ENCODE measurements at regions not wholly inside any gene's neighbourhood (a gene's known extent, or its start where the extent isn't known, plus 50 kb on each side); places are given as distances from the start of the nearest gene placed in this dataset.
"Not testable (repeated sequence)": the region's sequence is repeated elsewhere in the genome, so short reads cannot be mapped to it uniquely, and the experiment has no call there.

- no peak for DNase-seq (ENCODE audit: low spot score)
These were observed 104.9 kb upstream of the SPATA12 start for GRCh38 chr3:56955492-56956111.

GRCh38 chr3:56954125-56954524, 106.3 kb upstream of the SPATA12 start:
- no peak for DNase-seq (ENCODE audit: low spot score)

GRCh38 chr3:56952846-56953245, 107.6 kb upstream of the SPATA12 start:
- DNase-seq (ENCODE audit: low spot score), result no peak

DNA sequence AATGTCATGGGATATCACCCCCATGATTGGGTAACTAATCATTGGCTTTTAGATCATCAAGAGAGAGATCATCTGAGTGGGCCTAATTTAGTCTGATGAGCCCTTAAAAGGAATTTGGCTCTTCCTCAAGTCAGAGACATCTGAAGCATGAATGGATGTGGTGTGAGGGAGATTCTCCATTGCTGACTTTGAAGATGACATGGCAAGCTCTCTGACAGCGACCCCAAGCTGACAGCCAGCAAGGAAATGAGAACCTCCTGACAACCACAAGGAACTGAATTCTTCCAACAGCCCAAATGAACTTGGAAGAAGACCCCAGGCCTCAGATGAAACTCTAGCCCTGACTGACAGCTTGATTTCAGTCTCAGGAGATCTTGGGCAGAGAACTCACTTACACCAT, 108.4 kb upstream of the SPATA12 start:
- no peak for DNase-seq (ENCODE audit: low spot score)

- no peak for DNase-seq (ENCODE audit: low spot score)
These were observed 109.1 kb upstream of the SPATA12 start for GRCh38 chr3:56951366-56951765.

- DNase-seq (ENCODE audit: low spot score), result not testable (repeated sequence)
These were observed 115.1 kb upstream of the SPATA12 start for GRCh38 chr3:56945378-56945777.

DNA sequence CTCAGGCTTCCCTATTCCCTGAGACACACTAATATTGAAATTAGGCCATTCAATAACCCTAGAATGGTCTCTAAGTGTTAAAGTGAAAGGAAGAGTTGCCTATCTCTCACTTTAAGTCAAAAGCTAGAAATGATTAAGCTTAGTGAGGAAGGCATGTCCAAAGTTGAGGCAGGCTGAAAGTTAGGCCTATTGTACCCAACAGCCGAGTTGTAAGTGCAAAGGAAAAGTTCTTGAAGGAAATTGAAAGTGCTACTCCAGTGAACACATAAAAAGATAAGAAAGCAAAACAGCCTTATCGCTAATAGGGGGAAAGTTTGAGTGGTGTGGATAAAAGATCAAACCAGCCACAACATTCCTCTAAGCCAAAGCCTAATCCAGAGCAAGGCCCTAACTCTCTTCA, 117.9 kb upstream of the SPATA12 start:
- no peak for DNase-seq (ENCODE audit: low spot score)

- DNase-seq (ENCODE audit: low spot score), result no peak
These were observed 119.5 kb upstream of the SPATA12 start for GRCh38 chr3:56940976-56941375.

DNA sequence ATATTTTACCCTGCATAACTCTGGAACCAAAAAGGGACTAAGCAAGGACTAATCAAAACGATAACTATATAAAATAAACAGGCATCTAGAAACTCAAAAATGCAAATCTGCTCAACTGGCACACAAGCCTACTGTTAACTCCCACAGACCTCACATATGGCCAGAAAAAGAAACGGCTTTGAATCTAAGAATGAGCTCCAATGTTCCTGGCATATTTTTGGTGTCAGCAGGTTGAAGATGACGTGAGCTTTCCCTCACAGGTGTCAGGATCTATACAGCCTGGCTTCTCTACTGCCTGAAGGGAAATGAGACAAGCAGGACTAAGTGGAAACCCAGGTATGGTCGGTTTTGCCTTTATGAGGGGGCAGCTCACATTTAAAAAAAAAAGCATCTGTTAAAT, 120.1 kb upstream of the SPATA12 start:
- no peak for DNase-seq (ENCODE audit: low spot score)

- DNase-seq (ENCODE audit: low spot score), result no peak
These were observed 120.6 kb upstream of the SPATA12 start for GRCh38 chr3:56939834-56940233.

DNA sequence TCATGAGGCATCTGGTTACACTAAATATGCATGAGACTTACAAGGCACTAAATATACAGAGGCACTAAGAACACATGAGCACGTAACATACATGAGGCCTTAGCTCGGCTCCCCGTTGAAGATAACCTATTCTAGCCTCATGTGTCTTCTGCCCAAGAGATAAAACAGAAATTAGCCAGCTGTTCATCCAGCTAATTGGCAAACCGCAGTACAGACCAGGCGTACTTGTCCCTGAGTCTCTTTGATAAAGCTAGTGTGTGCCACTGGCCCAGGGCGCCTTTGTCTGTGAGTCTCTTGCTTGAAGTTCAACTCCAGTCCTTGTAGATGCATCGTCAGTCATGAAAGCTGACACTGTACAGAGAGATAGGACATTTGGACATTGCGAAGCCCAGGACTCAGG, 121.9 kb upstream of the SPATA12 start:
- DNase-seq (ENCODE audit: low spot score), result no peak

GRCh38 chr3:56937580-56937979, 122.9 kb upstream of the SPATA12 start:
- DNase-seq (ENCODE audit: low spot score), result no peak

DNA sequence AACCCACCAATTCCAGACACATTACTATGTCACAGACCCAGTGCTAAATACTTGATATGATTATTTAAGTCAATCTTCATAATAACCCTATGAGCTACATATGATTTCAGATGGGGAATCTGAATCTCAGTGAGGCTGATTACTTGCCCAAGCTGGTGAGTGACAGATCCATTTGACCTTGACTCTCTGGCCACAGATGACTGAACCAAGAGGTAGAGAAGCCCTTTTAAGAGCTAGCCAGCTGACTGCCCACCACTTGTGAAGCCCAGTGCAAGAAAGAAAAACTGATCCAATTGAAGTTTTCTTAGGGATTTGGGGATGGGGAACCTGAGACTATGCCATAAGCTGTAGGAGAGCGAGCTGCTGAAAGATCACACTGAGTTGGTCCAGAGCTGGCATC, 124.7 kb upstream of the SPATA12 start:
- DNase-seq (ENCODE audit: low spot score), result no peak

DNA sequence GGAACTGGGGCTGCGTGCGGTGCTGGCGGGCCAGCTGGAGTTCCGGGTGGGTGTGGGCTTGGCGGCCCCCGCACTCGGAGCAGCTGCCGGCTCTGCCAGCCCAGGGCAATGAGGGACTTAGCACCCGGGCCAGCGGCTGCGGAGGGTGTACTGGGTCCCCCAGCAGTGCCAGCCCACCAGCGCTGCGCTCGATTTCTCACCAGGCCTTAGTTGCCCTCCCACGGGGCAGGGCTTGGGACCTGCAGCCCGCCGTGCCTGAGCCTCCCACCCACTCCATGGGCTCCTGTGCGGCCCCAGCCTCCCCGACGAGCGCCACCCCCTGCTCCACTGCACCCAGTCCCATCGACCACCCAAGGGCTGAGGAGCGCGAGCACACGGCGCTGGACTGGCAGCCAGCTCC, 126.0 kb upstream of the SPATA12 start:
- not testable (repeated sequence) for DNase-seq (ENCODE audit: low spot score)

- DNase-seq (ENCODE audit: low spot score), result no peak
These were observed 126.7 kb upstream of the SPATA12 start for GRCh38 chr3:56933803-56934202.

DNA sequence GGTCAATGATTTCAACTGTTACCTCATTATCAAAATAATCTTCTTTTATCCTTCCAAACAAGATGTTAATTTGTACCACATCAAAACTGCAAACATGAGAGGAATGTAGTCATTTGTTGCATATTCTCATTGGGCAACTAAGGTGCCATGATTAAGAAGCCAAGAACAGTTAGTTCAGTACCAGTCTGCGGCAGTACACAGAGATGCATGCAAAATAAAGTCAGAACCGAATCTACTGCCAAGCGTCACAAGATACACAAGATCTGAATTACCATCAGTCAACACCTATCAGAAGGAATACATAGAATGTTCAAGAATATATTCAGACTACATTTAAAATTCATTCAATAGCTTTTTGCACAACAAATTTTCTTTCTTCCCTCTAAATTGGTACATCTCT, 127.6 kb upstream of the SPATA12 start:
- DNase-seq (ENCODE audit: low spot score), result no peak

GRCh38 chr3:56931836-56932235, 128.6 kb upstream of the SPATA12 start:
- no peak for DNase-seq (ENCODE audit: low spot score)

- DNase-seq (ENCODE audit: low spot score), result no peak
These were observed 129.0 kb upstream of the ARHGEF3 start for GRCh38 chr3:56930706-56931105.

DNA sequence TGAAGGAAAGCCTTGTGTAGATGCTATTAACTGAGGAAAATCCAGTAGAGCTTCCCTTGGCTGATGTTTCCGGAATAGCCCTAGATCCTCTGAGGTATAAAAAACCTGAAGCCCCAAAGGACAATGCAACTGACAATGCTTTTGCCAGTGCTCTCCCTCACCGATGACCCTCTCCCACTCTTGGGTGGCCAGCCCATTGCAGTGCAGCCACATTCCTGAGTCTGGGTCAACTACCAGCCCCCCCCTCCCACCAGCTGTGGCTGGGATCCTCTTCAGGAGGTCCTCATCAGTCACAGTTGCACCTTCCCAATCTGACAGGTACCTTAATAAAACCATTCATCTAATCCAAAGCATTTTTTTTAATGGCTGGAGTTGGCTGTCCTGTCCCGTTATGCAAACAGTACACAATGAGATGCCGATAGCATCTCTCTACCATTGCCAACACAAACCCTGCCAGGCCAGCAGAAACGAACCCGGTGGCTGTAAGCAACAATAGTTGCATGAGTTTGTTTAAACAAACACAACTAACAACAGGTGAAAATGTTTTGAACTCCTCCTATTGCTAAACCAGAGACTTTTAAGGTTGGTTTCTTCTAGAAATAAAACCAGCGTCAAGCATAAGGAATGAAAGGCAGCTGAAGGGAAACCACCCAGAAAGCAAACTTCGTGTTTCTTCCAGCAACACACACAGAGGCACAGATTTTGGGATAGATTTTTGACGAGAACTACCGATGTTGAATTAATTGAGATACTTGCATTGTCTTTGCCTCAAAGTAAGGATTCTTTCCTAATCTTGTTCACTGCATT, 128.3 kb upstream of the ARHGEF3 start:
- no peak for DNase-seq (ENCODE audit: low spot score)

GRCh38 chr3:56928379-56929068, 126.8 kb upstream of the ARHGEF3 start:
- no peak for DNase-seq (ENCODE audit: low spot score)

DNA sequence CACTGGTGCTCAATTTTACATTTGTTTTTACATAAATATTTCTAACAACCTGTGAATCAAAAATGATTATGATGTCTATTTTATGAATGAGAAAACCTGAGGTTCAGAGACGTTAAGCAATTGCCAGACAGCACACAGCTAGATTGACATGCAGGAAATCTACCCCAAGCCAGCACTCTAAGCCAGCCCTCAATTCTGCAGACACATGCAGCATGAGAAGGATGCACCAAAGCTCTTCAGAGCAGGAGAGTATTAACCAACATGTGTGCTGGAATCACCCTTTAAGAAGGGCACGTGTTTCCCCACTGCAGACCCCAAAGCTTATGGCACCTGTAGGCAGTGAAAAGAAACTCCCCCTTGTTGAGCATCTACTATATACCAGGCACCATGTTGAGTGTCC, 126.1 kb upstream of the ARHGEF3 start:
- no peak for DNase-seq (ENCODE audit: low spot score)

- no peak for DNase-seq (ENCODE audit: low spot score)
These were observed 125.2 kb upstream of the ARHGEF3 start for GRCh38 chr3:56926947-56927282.

DNA sequence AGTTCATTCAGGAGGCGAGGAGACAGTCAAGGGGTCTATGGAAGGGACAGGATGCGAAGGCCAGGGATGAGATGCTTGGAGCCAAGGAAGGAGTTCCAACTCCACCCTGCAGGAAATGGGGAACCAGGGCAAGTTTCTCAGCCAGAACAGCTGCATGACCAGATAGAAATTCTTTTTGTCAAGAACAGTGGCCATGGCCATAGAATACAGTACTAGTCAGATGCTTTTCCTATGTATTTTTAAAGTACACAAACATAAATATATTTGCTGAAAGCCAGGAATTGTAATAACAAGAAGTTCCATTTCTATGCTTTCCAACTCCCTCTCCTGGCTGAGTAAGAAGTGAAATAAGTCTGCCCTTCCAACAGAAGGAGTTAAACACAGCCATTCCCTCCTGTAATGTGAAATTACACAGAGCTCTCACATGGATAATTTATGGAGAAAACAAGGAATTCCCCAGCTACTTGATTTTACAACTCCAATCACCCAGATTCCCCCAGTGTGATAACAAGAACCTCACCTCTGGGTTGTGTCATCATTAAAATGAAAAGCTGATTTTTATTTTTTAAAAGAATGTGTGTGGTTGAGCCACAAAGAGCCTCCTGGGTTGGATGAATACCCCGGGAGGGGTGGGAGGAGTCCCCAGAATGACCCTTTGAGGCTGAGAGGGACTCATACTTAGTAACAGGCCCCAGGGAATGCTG, 124.6 kb upstream of the ARHGEF3 start:
- no peak for DNase-seq (ENCODE audit: low spot score)
